CD1c-positive myeloid dendritic cell (primary cell): ENCODE measurements at regions not wholly inside any gene's neighbourhood (a gene's known extent, or its start where the extent isn't known, plus 50 kb on each side); places are given as distances from the start of the nearest gene placed in this dataset.

Experiments used
- DNase-seq: peaks from one replicate; pipeline ENCODE4 v3.0.0-alpha.2; 2016; ENCODE audit errors: extremely low spot score

- DNase-seq: no peak
Measured at GRCh38 chr11:127733552-127733951, 733.0 kb upstream of the KIRREL3 start.

GRCh38 chr11:127726367-127726766, 725.8 kb upstream of the KIRREL3 start:
- DNase-seq: no peak

GRCh38 chr11:127723714-127724113, 723.1 kb upstream of the KIRREL3 start:
- DNase-seq: no peak

GRCh38 chr11:127713226-127713625, 712.7 kb upstream of the KIRREL3 start:
- DNase-seq: no peak

GRCh38 chr11:127711748-127712147, 711.2 kb upstream of the KIRREL3 start:
- DNase-seq: no peak

- no peak for DNase-seq
Measured at GRCh38 chr11:127710831-127711230, 710.3 kb upstream of the KIRREL3 start.

- DNase-seq: no peak
Measured at GRCh38 chr11:127709960-127710359, 709.4 kb upstream of the KIRREL3 start.

- no peak for DNase-seq
Measured at GRCh38 chr11:127693686-127694085, 693.1 kb upstream of the KIRREL3 start.

GRCh38 chr11:127683321-127683720, 682.8 kb upstream of the KIRREL3 start:
- DNase-seq: no peak

- no peak for DNase-seq
Measured at GRCh38 chr11:127679816-127680545, 679.4 kb upstream of the KIRREL3 start.

GRCh38 chr11:127678631-127679030, 678.1 kb upstream of the KIRREL3 start:
- DNase-seq: no peak

GRCh38 chr11:127677660-127678425, 677.3 kb upstream of the KIRREL3 start:
- DNase-seq: no peak

GRCh38 chr11:127675581-127675980, 675.0 kb upstream of the KIRREL3 start:
- no peak for DNase-seq

- DNase-seq: no peak
Measured at GRCh38 chr11:127674754-127675153, 674.2 kb upstream of the KIRREL3 start.

GRCh38 chr11:127670374-127671119, 670.0 kb upstream of the KIRREL3 start:
- DNase-seq: no peak

- no peak for DNase-seq
Measured at GRCh38 chr11:127656116-127656836, 655.7 kb upstream of the KIRREL3 start.

GRCh38 chr11:127653076-127653475, 652.5 kb upstream of the KIRREL3 start:
- DNase-seq: no peak

GRCh38 chr11:127651888-127652221, 651.3 kb upstream of the KIRREL3 start:
- no peak for DNase-seq

GRCh38 chr11:127651175-127651887, 650.8 kb upstream of the KIRREL3 start:
- DNase-seq: no peak

- DNase-seq: no peak
Measured at GRCh38 chr11:127649958-127650357, 649.4 kb upstream of the KIRREL3 start.

- no peak for DNase-seq
Measured at GRCh38 chr11:127649071-127649470, 648.5 kb upstream of the KIRREL3 start.
